Naive thymus-derived CD4-positive, alpha-beta T cell (primary cell): ENCODE measurements at regions not wholly inside any gene's neighbourhood (a gene's known extent, or its start where the extent isn't known, plus 50 kb on each side); places are given as distances from the start of the nearest gene placed in this dataset.
"Not testable (repeated sequence)": the region's sequence is repeated elsewhere in the genome, so short reads cannot be mapped to it uniquely, and the experiment has no call there.

Experiments
- ATAC-seq: fragments of 150-1000 bp; cut with Tn5 transposase; 2 replicates; pipeline ENCODE4 v1.10.0; 2021; ENCODE audit warnings: mild to moderate bottlenecking, moderate library complexity
- CTCF ChIA-PET: fragments of 350-600 bp; sonication (Branson Sonifier 250); formaldehyde crosslinking; loops from one replicate; lab custom pipeline; 2021; ENCODE audit warnings: antibody characterized with exemption; lab: Charles Lee
- POLR2A ChIA-PET: fragments of 350-600 bp; sonication (Branson Sonifier 250); formaldehyde crosslinking; loops from one replicate; lab custom pipeline; 2021; ENCODE audit warnings: antibody characterized with exemption, inconsistent platforms; lab: Charles Lee
- DNase-seq, 9 donors: peaks; one replicate each; pipeline versions ENCODE4 v3.0.0 to v3.0.0-alpha.2; 2020 to 2022; ENCODE audit warnings: mixed read lengths in 1 of 9
- H3K27ac ChIP-seq: one replicate; pipeline ENCODE4 v1.7.0; 2013; ENCODE audit warnings: mild to moderate bottlenecking, low read depth, low read length, moderate library complexity
- H3K27me3 ChIP-seq, 2 donors: one replicate each; pipeline ENCODE4 v1.7.0; 2013; ENCODE audit warnings: low read length in 2 of 2, mild to moderate bottlenecking in 2 of 2, moderate library complexity in 2 of 2; ENCODE audit not compliant: control insufficient read depth in 2 of 2, insufficient read depth in 2 of 2
- H3K36me3 ChIP-seq, 3 experiments: 1 replicate in 2 of 3; 2 replicates in 1 of 3; pipeline ENCODE4 v1.7.0; 2013; ENCODE audit warnings: low read length in 3 of 3, mild to moderate bottlenecking in 3 of 3, moderate library complexity in 1 of 3; ENCODE audit not compliant: insufficient read depth in 3 of 3, control insufficient read depth in 2 of 3
- H3K4me1 ChIP-seq, 2 donors: one replicate each; pipeline ENCODE4 v1.7.0; 2013; ENCODE audit warnings: low read length in 2 of 2, mild to moderate bottlenecking in 2 of 2, moderate library complexity in 1 of 2; ENCODE audit not compliant: control insufficient read depth in 2 of 2, insufficient read depth in 2 of 2
- H3K4me3 ChIP-seq: 2 replicates; pipeline ENCODE4 v1.7.0; 2013; ENCODE audit warnings: mild to moderate bottlenecking, low read length
- H3K9me3 ChIP-seq, 3 experiments: 1 replicate in 2 of 3; 2 replicates in 1 of 3; pipeline ENCODE4 v1.7.0; 2013; ENCODE audit warnings: low read length in 3 of 3; ENCODE audit not compliant: control insufficient read depth in 2 of 3
- H3K27ac Mint-ChIP-seq, 9 donors: one replicate each; pipeline ENCODE4 v1.8.0; 2020 to 2022; ENCODE audit warnings: mixed read lengths in 9 of 9, mild to moderate bottlenecking in 8 of 9, moderate library complexity in 5 of 9, inconsistent platforms in 2 of 9
- H3K27me3 Mint-ChIP-seq, 5 donors: one replicate each; pipeline ENCODE4 v1.8.0; 2021 to 2022; ENCODE audit warnings: mixed read lengths in 5 of 5, mild to moderate bottlenecking in 1 of 5
- H3K36me3 Mint-ChIP-seq, 5 donors: one replicate each; pipeline ENCODE4 v1.8.0; 2020 to 2022; ENCODE audit warnings: mixed read lengths in 5 of 5, mild to moderate bottlenecking in 3 of 5, inconsistent platforms in 1 of 5
- H3K4me1 Mint-ChIP-seq, 7 donors: one replicate each; pipeline ENCODE4 v1.8.0; 2020 to 2022; ENCODE audit warnings: mixed read lengths in 7 of 7, mild to moderate bottlenecking in 3 of 7, inconsistent platforms in 1 of 7
- H3K4me3 Mint-ChIP-seq, 10 donors: one replicate each; pipeline ENCODE4 v1.8.0; 2020 to 2022; ENCODE audit warnings: mild to moderate bottlenecking in 10 of 10, mixed read lengths in 10 of 10, moderate library complexity in 6 of 10, inconsistent platforms in 2 of 10
- H3K9me3 Mint-ChIP-seq, 11 donors: one replicate each; pipeline ENCODE4 v1.8.0; 2020 to 2022; ENCODE audit warnings: mixed read lengths in 11 of 11, mild to moderate bottlenecking in 4 of 11, inconsistent platforms in 1 of 11, moderate library complexity in 1 of 11
- intact Hi-C, 2 donors: fragments of 100-400 bp; cut with micrococcal nuclease; formaldehyde crosslinking; loops; one replicate each; pipeline ENCODE4 v1.15.1; 2023

DNA sequence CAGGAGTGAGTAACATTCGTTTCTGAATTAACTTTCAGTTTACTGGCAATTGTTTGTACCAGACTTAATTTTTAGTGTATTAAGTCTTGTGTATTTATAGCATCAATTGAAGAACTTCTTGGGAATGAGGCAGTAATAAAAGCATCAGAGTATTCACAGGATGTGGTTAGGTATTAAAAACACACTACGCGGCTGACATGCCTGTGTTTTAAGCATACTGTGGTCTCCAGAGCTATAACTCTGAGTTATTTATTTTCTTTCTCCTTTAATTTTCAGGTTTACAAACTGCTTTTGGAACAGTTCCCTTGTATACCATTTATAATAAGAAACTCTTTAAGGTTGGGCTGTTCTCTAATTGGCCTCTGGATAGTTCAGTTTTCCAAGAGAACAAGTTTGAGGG is 626.1 kb upstream of the NRG3 start:
- Histone ChIP-seq H3K4me1 (no peaks in the 10 kb centered on the region), H3K36me3 (no peaks in the 10 kb centered on the region), H3K4me3 (no peak overlapping the region), H3K27me3 (no peaks in the 10 kb centered on the region), H3K9me3 (no peaks in the 10 kb centered on the region), H3K27ac (no peak overlapping the region)
- Mint-ChIP-seq H3K4me3 (no peak overlapping the region), H3K27me3 (no peaks in the 10 kb centered on the region), H3K36me3 (no peaks in the 10 kb centered on the region), H3K9me3 (peaks cover 0 to 5% (median 0%) of the 10 kb centered on the region in 11 donors), H3K4me1 (peaks cover 0 to 1% (median 0%) of the 10 kb centered on the region in 7 donors), H3K27ac (no peak overlapping the region)
- CTCF ChIA-PET, result no interaction called here
- POLR2A ChIA-PET, result no interaction called here
- ATAC-seq (no peak), DNase-seq (no peak)
- intact Hi-C loops, result no loop called here

- Mint-ChIP-seq H3K27ac (no peak overlapping the region), H3K9me3 (peaks cover 0 to 5% (median 0%) of the 10 kb centered on the region in 11 donors), H3K27me3 (no peaks in the 10 kb centered on the region), H3K4me1 (peaks cover 0 to 1% (median 0%) of the 10 kb centered on the region in 7 donors), H3K36me3 (no peaks in the 10 kb centered on the region), H3K4me3 (no peak overlapping the region)
- no peaks in the 10 kb centered on the region for H3K4me1 ChIP-seq
- intact Hi-C loops, result no loop called here
- H3K9me3 ChIP-seq, result no peaks in the 10 kb centered on the region
- POLR2A ChIA-PET, result no interaction called here
- DNase-seq (no peak), ATAC-seq (no peak)
- no peaks in the 10 kb centered on the region for H3K36me3 ChIP-seq
- H3K4me3 ChIP-seq, result no peak overlapping the region
- H3K27ac ChIP-seq, result no peak overlapping the region
- CTCF ChIA-PET, result no interaction called here
- H3K27me3 ChIP-seq, result no peaks in the 10 kb centered on the region
These were observed 623.4 kb upstream of the NRG3 start for GRCh38 chr10:81251457-81252115.

- POLR2A ChIA-PET, H3K4me3 ChIP-seq, H3K9me3 ChIP-seq, H3K27ac Mint-ChIP-seq, H3K36me3 Mint-ChIP-seq, H3K9me3 Mint-ChIP-seq, H3K4me1 Mint-ChIP-seq, H3K4me1 ChIP-seq, H3K27ac ChIP-seq, H3K27me3 Mint-ChIP-seq, H3K36me3 ChIP-seq, ATAC-seq, DNase-seq, CTCF ChIA-PET, H3K27me3 ChIP-seq, intact Hi-C loops, H3K4me3 Mint-ChIP-seq: not testable (repeated sequence)
These were observed 610.0 kb upstream of the NRG3 start for GRCh38 chr10:81264991-81265390.

DNA sequence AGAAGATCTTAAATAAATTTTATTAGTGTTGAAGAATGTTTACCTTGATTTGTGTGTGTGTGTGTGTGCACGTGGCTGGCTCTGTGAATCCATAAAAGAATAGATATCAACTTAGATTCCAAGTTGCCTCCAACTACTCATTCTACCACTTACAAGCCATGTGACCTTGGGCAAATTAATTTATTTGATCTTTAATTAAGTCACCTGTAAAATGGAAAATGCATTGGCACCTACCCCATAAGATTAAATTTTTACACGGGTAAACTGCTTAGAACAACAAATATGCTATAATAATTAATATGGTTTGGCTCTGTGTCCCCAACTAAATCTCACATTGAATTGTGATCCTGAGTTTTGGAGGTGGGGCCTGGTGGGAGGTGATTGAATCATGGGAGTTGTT is 604.9 kb upstream of the NRG3 start:
- POLR2A ChIA-PET, result no interaction called here
- H3K9me3 Mint-ChIP-seq, result peaks cover 0 to 9% (median 2%) of the 10 kb centered on the region in 11 donors
- no peak overlapping the region for H3K4me3 Mint-ChIP-seq
- Histone ChIP-seq H3K27ac (no peak overlapping the region), H3K4me1 (no peaks in the 10 kb centered on the region), H3K9me3 (no peaks in the 10 kb centered on the region), H3K4me3 (no peak overlapping the region), H3K27me3 (no peaks in the 10 kb centered on the region), H3K36me3 (no peaks in the 10 kb centered on the region)
- no peaks in the 10 kb centered on the region for H3K36me3 Mint-ChIP-seq
- ATAC-seq (no peak), DNase-seq (no peak)
- peaks cover 0 to 4% (median 0%) of the 10 kb centered on the region in 5 donors for H3K27me3 Mint-ChIP-seq
- intact Hi-C loops, result no loop called here
- H3K4me1 Mint-ChIP-seq, result no peaks in the 10 kb centered on the region
- CTCF ChIA-PET, result no interaction called here
- H3K27ac Mint-ChIP-seq, result no peak overlapping the region

DNA sequence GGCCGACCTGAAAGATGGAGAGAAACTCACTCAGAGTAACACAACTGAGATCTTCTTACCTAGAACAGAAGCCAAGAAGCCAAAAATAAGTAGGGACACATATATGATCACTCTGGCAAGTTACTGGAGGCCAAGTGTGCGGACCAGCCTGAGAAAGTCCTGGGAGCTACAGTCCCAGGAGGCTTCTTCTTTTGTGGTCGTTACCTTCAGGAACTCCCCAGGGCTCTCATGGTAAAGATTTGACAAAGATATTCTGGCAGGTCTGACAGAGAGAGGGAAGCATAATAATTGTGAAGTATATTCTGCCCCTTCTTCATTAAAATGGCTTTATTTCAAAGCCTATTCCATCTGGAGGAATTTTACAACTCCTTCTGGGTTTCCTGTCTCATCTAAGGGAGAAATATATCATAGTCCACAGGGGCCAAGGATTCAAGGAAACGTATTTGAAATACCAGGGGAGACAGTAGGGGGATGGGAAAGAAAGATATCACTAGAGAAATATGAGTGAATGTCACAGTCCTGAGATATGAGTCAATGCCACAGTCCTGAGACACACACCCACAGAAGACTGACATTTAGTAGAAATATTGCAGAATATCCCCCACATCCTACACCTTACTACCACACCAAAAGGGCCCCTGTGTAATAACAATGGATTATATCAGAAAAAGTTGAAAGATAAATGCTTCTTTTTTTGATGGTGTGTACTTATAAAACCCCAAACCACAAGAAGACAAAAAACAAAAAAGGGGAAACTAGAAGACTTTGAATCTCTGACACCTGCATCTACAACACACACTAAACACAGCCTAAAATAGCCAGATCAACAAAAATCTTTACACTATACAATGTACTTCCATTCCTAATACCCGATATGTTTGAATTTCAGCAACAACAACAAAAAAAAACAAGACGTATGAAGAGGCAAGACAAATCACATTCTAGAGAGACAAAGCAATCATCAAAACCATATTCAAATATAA is 594.2 kb upstream of the NRG3 start:
- no peak overlapping the region for H3K4me3 ChIP-seq
- no peaks in the 10 kb centered on the region for H3K4me1 ChIP-seq

DNA sequence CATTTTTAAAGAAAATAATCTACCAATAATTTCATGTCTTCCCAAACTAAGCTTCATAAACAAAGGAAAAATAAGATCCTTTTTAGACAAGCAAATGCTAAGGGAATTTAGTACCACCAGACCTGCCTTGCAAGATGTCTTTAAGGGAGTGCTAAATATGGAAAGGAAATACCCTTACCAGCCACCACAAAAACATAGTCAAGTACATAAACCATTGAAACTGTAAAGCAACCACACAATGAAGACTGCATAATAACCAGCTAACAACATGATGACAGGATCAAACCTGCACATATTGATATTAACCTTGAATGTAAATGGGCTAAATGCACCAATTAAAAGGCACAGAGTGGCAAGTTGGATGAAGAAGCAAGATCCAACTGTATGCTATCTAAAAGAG is 586.5 kb upstream of the NRG3 start:
- Mint-ChIP-seq H3K36me3 (no peaks in the 10 kb centered on the region), H3K27me3 (no peaks in the 10 kb centered on the region), H3K4me3 (no peak overlapping the region), H3K27ac (no peak overlapping the region), H3K4me1 (no peaks in the 10 kb centered on the region), H3K9me3 (peaks cover 0 to 41% (median 4%) of the 10 kb centered on the region in 11 donors)
- intact Hi-C loops, result no loop called here
- Histone ChIP-seq H3K27me3 (no peaks in the 10 kb centered on the region), H3K4me1 (no peaks in the 10 kb centered on the region), H3K27ac (no peak overlapping the region), H3K4me3 (no peak overlapping the region), H3K9me3 (no peaks in the 10 kb centered on the region), H3K36me3 (no peaks in the 10 kb centered on the region)
- ATAC-seq (no peak), DNase-seq (no peak)
- ChIA-PET POLR2A (no interaction called here), CTCF (no interaction called here)

More for the DNA sequence above, 594.2 kb upstream of the NRG3 start:
- Mint-ChIP-seq H3K4me3 (no peak overlapping the region), H3K27ac (no peak overlapping the region), H3K27me3 (peaks cover 0 to 5% (median 0%) of the 10 kb centered on the region in 5 donors), H3K4me1 (no peaks in the 10 kb centered on the region), H3K36me3 (no peaks in the 10 kb centered on the region), H3K9me3 (peaks cover 0 to 8% (median 2%) of the 10 kb centered on the region in 11 donors)
- no peak for ATAC-seq
- Histone ChIP-seq H3K36me3 (no peaks in the 10 kb centered on the region), H3K27ac (no peak overlapping the region), H3K9me3 (no peaks in the 10 kb centered on the region), H3K27me3 (no peaks in the 10 kb centered on the region)
- DNase-seq, result no peak
- ChIA-PET POLR2A (no interaction called here), CTCF (no interaction called here)
- intact Hi-C loops, result no loop called here
